ENCODE measurements at regions not wholly inside any gene's neighbourhood (a gene's known extent, or its start where the extent isn't known, plus 50 kb on each side); places are given as distances from the start of the nearest gene placed in this dataset.

DNA sequence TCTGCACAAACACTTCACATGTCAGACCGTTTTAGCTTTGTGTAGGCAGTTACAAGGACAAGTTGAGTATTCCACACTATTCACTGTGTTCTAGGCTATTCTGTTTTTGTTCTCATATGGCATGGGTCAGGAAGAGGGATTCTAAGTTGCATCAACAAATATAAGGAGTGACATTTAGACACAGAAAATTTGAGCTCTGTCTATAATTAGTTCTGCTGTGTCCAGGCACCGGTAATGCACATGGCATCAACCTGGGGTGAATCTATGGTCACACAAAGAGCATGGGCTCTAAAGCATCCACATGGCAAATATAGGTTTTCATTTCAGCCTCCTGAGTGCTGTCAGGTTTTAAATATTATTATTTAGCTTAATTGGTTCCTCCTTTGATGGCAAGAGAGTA is 130.4 kb upstream of the PMFBP1 start:
- no peak overlapping the region for H3K27ac Mint-ChIP-seq
- ATAC-seq (ENCODE audit: low read depth) (no peak), DNase-seq (no peak)
- peaks cover 13% of the 10 kb centered on the region for H3K36me3 Mint-ChIP-seq (ENCODE audit: low read depth)
- TF ChIP-seq, protein P1, sequence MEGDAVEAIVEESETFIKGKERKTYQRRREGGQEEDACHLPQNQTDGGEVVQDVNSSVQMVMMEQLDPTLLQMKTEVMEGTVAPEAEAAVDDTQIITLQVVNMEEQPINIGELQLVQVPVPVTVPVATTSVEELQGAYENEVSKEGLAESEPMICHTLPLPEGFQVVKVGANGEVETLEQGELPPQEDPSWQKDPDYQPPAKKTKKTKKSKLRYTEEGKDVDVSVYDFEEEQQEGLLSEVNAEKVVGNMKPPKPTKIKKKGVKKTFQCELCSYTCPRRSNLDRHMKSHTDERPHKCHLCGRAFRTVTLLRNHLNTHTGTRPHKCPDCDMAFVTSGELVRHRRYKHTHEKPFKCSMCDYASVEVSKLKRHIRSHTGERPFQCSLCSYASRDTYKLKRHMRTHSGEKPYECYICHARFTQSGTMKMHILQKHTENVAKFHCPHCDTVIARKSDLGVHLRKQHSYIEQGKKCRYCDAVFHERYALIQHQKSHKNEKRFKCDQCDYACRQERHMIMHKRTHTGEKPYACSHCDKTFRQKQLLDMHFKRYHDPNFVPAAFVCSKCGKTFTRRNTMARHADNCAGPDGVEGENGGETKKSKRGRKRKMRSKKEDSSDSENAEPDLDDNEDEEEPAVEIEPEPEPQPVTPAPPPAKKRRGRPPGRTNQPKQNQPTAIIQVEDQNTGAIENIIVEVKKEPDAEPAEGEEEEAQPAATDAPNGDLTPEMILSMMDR (IDR thresholded peaks at IDR 0.05) = no peak
- no peak overlapping the region for H3K4me3 Mint-ChIP-seq
- peaks cover 7% of the 10 kb centered on the region for H3K9me3 Mint-ChIP-seq
- intact Hi-C loops (cut with micrococcal nuclease) = no loop called here
- no peaks in the 10 kb centered on the region for H3K4me1 Mint-ChIP-seq
- ChIA-PET POLR2A (no interaction called here), CTCF (no interaction called here)
- no peaks in the 10 kb centered on the region for H3K27me3 Mint-ChIP-seq

DNA sequence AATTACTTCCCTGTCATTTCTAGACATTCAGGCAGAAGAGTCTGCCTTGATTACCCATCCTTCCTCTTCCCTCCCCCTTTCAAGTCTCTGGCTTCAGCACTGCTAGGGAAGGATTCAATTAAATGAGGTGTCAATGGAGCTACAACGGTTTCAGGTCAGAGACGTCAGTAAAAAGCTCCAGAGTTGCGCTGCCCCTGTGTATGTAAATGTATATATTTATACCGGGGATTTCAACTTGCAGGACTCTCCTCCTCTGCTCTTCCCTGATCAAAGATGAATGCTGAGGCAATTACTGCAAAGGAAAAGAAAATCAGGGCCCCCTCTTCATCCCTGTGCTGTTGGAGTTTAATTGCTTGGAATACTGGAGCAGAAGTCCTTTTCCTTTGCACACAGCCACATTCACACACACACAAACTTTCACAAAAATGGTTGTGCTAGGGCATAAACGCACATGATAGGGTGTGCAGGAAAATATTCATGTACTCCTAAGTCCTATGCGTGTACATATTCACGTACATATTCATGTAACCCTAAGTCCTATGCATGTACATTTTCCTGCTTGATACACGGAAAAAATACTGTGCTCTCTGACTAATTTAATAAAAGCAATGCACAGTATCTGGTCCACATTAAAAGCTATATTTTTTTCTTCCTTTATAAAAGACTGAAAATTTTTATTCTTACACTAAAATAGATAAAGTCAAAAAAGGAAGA is 129.7 kb upstream of the PMFBP1 start:
- peaks cover 7% of the 10 kb centered on the region for H3K9me3 Mint-ChIP-seq
- peaks cover 9% of the 10 kb centered on the region for H3K36me3 Mint-ChIP-seq (ENCODE audit: low read depth)
- no peaks in the 10 kb centered on the region for H3K27me3 Mint-ChIP-seq
- intact Hi-C loops (cut with micrococcal nuclease) = no loop called here
- ChIA-PET POLR2A (no interaction called here), CTCF (no interaction called here)
- no peak overlapping the region for H3K27ac Mint-ChIP-seq
- DNase-seq (no peak), ATAC-seq (ENCODE audit: low read depth) (no peak)
- no peaks in the 10 kb centered on the region for H3K4me1 Mint-ChIP-seq
- TF ChIP-seq, protein P1 (IDR thresholded peaks at IDR 0.05) = no peak
- H3K4me3 Mint-ChIP-seq = no peak overlapping the region

DNA sequence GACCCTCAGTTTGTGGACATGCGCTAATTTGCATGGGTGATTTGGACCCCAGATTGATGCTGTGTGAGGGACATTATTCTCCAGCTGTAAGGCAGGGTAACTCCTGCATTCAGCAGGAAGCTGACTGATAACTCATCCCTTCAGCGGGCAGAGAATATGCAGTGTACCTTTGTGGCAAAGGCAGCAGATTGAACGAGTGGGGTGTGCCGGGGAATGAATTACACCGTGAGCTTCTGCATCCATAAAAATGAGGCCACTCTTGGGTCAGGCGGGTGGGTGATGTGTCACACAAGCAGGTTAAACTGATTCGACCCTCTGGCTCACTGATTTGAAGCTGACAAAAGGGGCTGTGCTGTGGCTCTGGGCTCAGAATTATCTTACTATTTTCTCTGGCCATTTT is 128.9 kb upstream of the PMFBP1 start:
- no peak overlapping the region for H3K27ac Mint-ChIP-seq
- ChIA-PET CTCF (no interaction called here), POLR2A (no interaction called here)
- intact Hi-C loops (cut with micrococcal nuclease) = no loop called here
- H3K9me3 Mint-ChIP-seq = peaks cover 2% of the 10 kb centered on the region
- H3K27me3 Mint-ChIP-seq = no peaks in the 10 kb centered on the region
- no peak overlapping the region for H3K4me3 Mint-ChIP-seq
- DNase-seq (no peak), ATAC-seq (ENCODE audit: low read depth) (no peak)
- TF ChIP-seq, protein P1 (IDR thresholded peaks at IDR 0.05) = no peak
- H3K4me1 Mint-ChIP-seq = no peaks in the 10 kb centered on the region
- H3K36me3 Mint-ChIP-seq (ENCODE audit: low read depth) = peaks cover 4% of the 10 kb centered on the region

DNA sequence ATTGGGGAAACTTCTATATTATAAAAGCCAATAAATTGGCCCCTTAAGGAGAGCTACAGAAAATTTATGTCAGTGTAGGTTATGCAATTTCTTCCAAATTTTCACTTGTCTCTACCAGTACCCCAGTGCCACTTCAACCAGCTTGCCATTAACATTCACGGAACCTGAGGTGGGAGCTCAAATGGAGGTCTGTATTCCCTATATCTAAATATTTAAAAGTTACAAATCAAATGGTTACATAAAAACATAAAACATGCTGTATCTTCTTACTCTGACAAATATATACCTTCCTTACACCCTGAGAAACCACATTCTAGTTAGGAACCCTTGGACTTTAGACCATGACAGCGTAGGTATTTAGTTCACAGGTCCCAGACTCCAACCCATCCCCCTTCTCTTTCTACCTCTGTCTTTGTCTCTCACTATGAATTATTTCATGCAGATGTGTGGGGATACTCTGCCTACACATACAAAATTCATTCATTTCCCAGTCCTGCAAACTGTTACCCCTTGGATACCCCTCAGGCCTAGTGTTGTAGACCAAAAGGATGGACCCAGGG is 127.8 kb upstream of the PMFBP1 start:
- intact Hi-C loops (cut with micrococcal nuclease) = no loop called here
- Mint-ChIP-seq H3K4me3 (no peak overlapping the region), H3K4me1 (no peaks in the 10 kb centered on the region), H3K27ac (no peak overlapping the region), H3K9me3 (peaks cover 2% of the 10 kb centered on the region), H3K36me3 (ENCODE audit: low read depth) (peaks cover 3% of the 10 kb centered on the region), H3K27me3 (no peaks in the 10 kb centered on the region)
- ATAC-seq (ENCODE audit: low read depth) (no peak), DNase-seq (no peak)
- POLR2A ChIA-PET = no interaction called here
- TF ChIP-seq, protein P1 (IDR thresholded peaks at IDR 0.05) = no peak
- CTCF ChIA-PET = no interaction called here

DNA sequence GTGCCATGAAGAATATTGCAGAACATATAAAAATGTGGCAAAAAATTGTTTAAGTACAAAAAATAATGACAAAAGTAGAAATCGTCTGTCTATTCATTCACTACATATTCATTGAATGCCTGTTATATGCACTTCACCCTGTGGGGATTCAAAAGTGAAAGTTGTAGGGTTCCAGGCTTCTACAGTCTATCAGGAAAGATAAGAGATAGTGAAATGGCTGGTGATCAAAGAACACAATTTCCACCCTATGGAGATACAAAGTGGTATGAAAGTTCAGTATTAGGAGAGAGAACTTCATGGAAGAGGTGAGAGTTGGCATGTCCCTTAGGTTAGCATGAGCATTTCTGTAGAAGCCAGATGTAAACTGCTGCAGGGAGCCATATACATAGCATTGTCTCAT is 127.0 kb upstream of the PMFBP1 start:
- TF ChIP-seq, protein P1 (IDR thresholded peaks at IDR 0.05) = no peak
- H3K36me3 Mint-ChIP-seq (ENCODE audit: low read depth) = no peaks in the 10 kb centered on the region
- ChIA-PET CTCF (no interaction called here), POLR2A (no interaction called here)
- H3K4me3 Mint-ChIP-seq = no peak overlapping the region
- no peak overlapping the region for H3K27ac Mint-ChIP-seq
- intact Hi-C loops (cut with micrococcal nuclease) = no loop called here
- no peaks in the 10 kb centered on the region for H3K9me3 Mint-ChIP-seq
- no peaks in the 10 kb centered on the region for H3K27me3 Mint-ChIP-seq
- no peaks in the 10 kb centered on the region for H3K4me1 Mint-ChIP-seq
- no peak for DNase-seq
- no peak for ATAC-seq (ENCODE audit: low read depth)
